ENCODE measurements at regions not wholly inside any gene's neighbourhood (a gene's known extent, or its start where the extent isn't known, plus 50 kb on each side); places are given as distances from the start of the nearest gene placed in this dataset.

- Histone ChIP-seq H3K23ac (ENCODE audit: low read length) (no peak overlapping the region), H3K79me1 (ENCODE audit: low read length) (no peaks in the 10 kb centered on the region), H3K56ac (ENCODE audit: low read length) (no peak overlapping the region), H2BK5ac (ENCODE audit: low read length) (no peak overlapping the region), H3K4me2 (ENCODE audit: low read length) (no peak overlapping the region), H2AK5ac (ENCODE audit: low read length) (no peak overlapping the region), H3K4ac (ENCODE audit: low read depth, low read length) (no peak overlapping the region), H4K5ac (ENCODE audit: low read length) (no peak overlapping the region), H3K27ac (ENCODE audit: low read depth, low read length) (no peak overlapping the region), H3K4me3 (ENCODE audit: low read length) (no peak overlapping the region), H3K79me2 (ENCODE audit: control insufficient read depth, insufficient read depth, low read length) (no peaks in the 10 kb centered on the region), H4K8ac (ENCODE audit: low read depth, low read length) (no peak overlapping the region), H3K36me3 (ENCODE audit: control insufficient read depth, insufficient read depth, low read length) (no peaks in the 10 kb centered on the region), H3K9ac (ENCODE audit: low read length) (no peak overlapping the region), H3K4me1 (ENCODE audit: control insufficient read depth, low read depth, low read length) (no peaks in the 10 kb centered on the region), H3K27me3 (ENCODE audit: insufficient read depth, low read length, poor library complexity) (no peaks in the 10 kb centered on the region), H3K18ac (ENCODE audit: low read length) (no peak overlapping the region), H2BK15ac (replicated peaks; ENCODE audit: low read depth) (no peak overlapping the region), H2BK120ac (ENCODE audit: low read depth, low read length) (no peak overlapping the region)
- WGBS (ENCODE audit: extremely low coverage, insufficient coverage, low lambda C conversion rate), result no CpG with 5 or more reads among the region's 2 CpGs
- no peak for DNase-seq
Observed at GRCh38 chr6:99064834-99065233, 117.1 kb upstream of the FBXL4 start.

- H4K8ac ChIP-seq (ENCODE audit: low read depth, low read length), result no peak overlapping the region
- no peak overlapping the region for H2BK120ac ChIP-seq (ENCODE audit: low read depth, low read length)
- H3K23ac ChIP-seq (ENCODE audit: low read length), result no peak overlapping the region
- H3K79me1 ChIP-seq (ENCODE audit: low read length), result no peaks in the 10 kb centered on the region
- H3K79me2 ChIP-seq (ENCODE audit: control insufficient read depth, insufficient read depth, low read length), result no peaks in the 10 kb centered on the region
- no peaks in the 10 kb centered on the region for H3K36me3 ChIP-seq (ENCODE audit: control insufficient read depth, insufficient read depth, low read length)
- no peak overlapping the region for H3K18ac ChIP-seq (ENCODE audit: low read length)
- no peaks in the 10 kb centered on the region for H3K4me1 ChIP-seq (ENCODE audit: control insufficient read depth, low read depth, low read length)
- H3K4me3 ChIP-seq (ENCODE audit: low read length), result no peak overlapping the region
- H3K9ac ChIP-seq (ENCODE audit: low read length), result no peak overlapping the region
- H2BK15ac ChIP-seq (replicated peaks; ENCODE audit: low read depth), result no peak overlapping the region
- no peak for DNase-seq
- H3K4ac ChIP-seq (ENCODE audit: low read depth, low read length), result no peak overlapping the region
- H2BK5ac ChIP-seq (ENCODE audit: low read length), result no peak overlapping the region
- H3K4me2 ChIP-seq (ENCODE audit: low read length), result no peak overlapping the region
- H3K27ac ChIP-seq (ENCODE audit: low read depth, low read length), result no peak overlapping the region
- H3K27me3 ChIP-seq (ENCODE audit: insufficient read depth, low read length, poor library complexity), result no peaks in the 10 kb centered on the region
- no peak overlapping the region for H4K5ac ChIP-seq (ENCODE audit: low read length)
- H2AK5ac ChIP-seq (ENCODE audit: low read length), result no peak overlapping the region
- WGBS (ENCODE audit: extremely low coverage, insufficient coverage, low lambda C conversion rate), result no CpG with 5 or more reads among the region's 6 CpGs
- no peak overlapping the region for H3K56ac ChIP-seq (ENCODE audit: low read length)
Observed at GRCh38 chr6:99036672-99037071, 88.9 kb upstream of the FBXL4 start.

DNA sequence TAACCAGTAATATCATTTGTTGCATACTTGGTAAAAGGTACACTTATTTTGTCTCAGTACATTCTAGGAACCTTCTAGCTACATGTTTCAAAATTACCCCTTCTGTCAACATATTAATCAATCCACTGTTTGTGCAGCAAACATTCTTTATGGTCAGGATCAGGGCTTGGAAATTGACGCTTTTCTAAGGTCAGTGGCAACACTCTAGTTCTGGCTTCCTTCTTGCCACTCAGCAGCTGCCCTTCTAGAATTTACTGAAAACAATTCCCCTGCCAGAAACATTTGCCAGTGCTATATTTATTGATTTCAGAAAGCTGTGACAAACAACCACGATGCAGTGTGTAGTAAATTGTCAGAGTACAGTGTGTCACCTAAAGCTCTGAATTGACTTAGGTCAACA lies 84.7 kb upstream of the FBXL4 start:
- Histone ChIP-seq H2AK5ac (ENCODE audit: low read length) (no peak overlapping the region), H3K79me2 (ENCODE audit: control insufficient read depth, insufficient read depth, low read length) (no peaks in the 10 kb centered on the region), H3K23ac (ENCODE audit: low read length) (no peak overlapping the region), H2BK120ac (ENCODE audit: low read depth, low read length) (no peak overlapping the region), H3K9ac (ENCODE audit: low read length) (no peak overlapping the region), H3K18ac (ENCODE audit: low read length) (no peak overlapping the region), H2BK5ac (ENCODE audit: low read length) (no peak overlapping the region), H4K8ac (ENCODE audit: low read depth, low read length) (no peak overlapping the region), H3K56ac (ENCODE audit: low read length) (no peak overlapping the region), H3K4me2 (ENCODE audit: low read length) (no peak overlapping the region), H3K27me3 (ENCODE audit: insufficient read depth, low read length, poor library complexity) (no peaks in the 10 kb centered on the region), H3K36me3 (ENCODE audit: control insufficient read depth, insufficient read depth, low read length) (no peaks in the 10 kb centered on the region), H3K4ac (ENCODE audit: low read depth, low read length) (no peak overlapping the region), H4K5ac (ENCODE audit: low read length) (no peak overlapping the region), H3K27ac (ENCODE audit: low read depth, low read length) (no peak overlapping the region), H2BK15ac (replicated peaks; ENCODE audit: low read depth) (no peak overlapping the region), H3K4me1 (ENCODE audit: control insufficient read depth, low read depth, low read length) (no peaks in the 10 kb centered on the region), H3K79me1 (ENCODE audit: low read length) (no peaks in the 10 kb centered on the region), H3K4me3 (ENCODE audit: low read length) (no peak overlapping the region)
- WGBS (ENCODE audit: extremely low coverage, insufficient coverage, low lambda C conversion rate), result no CpG with 5 or more reads among the region's 2 CpGs
- DNase-seq, result no peak

DNA sequence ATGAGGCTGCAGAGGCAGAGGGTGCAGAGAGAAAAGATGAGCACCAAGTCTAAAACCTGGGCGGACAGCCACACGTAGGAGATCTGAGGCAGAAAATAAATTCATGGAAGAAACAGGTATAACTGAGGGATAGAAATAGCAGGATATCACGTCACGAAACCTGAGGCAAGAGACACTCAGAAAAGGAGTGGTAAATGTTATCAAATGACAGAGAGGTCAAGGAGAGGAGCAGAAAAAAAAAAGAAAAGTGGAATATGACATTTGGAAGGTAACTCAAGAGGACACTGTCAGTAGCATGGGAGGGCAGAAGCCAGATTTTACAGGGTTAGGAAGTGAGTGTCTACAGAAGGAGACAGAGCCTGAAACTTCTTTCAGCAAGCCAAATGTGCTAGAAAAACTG lies 84.2 kb upstream of the FBXL4 start:
- H3K36me3 ChIP-seq (ENCODE audit: control insufficient read depth, insufficient read depth, low read length), result no peaks in the 10 kb centered on the region
- no peak for DNase-seq
- H2BK5ac ChIP-seq (ENCODE audit: low read length), result no peak overlapping the region
- H3K9ac ChIP-seq (ENCODE audit: low read length), result no peak overlapping the region
- WGBS (ENCODE audit: extremely low coverage, insufficient coverage, low lambda C conversion rate), result no CpG with 5 or more reads among the region's 4 CpGs
- no peaks in the 10 kb centered on the region for H3K79me2 ChIP-seq (ENCODE audit: control insufficient read depth, insufficient read depth, low read length)
- no peak overlapping the region for H4K5ac ChIP-seq (ENCODE audit: low read length)
- H3K4me1 ChIP-seq (ENCODE audit: control insufficient read depth, low read depth, low read length), result no peaks in the 10 kb centered on the region
- no peak overlapping the region for H3K27ac ChIP-seq (ENCODE audit: low read depth, low read length)
- H3K4me3 ChIP-seq (ENCODE audit: low read length), result no peak overlapping the region
- no peak overlapping the region for H3K23ac ChIP-seq (ENCODE audit: low read length)
- no peaks in the 10 kb centered on the region for H3K27me3 ChIP-seq (ENCODE audit: insufficient read depth, low read length, poor library complexity)
- H3K18ac ChIP-seq (ENCODE audit: low read length), result no peak overlapping the region
- H3K79me1 ChIP-seq (ENCODE audit: low read length), result no peaks in the 10 kb centered on the region
- no peak overlapping the region for H3K56ac ChIP-seq (ENCODE audit: low read length)
- no peak overlapping the region for H3K4ac ChIP-seq (ENCODE audit: low read depth, low read length)
- no peak overlapping the region for H4K8ac ChIP-seq (ENCODE audit: low read depth, low read length)
- H2AK5ac ChIP-seq (ENCODE audit: low read length), result no peak overlapping the region
- no peak overlapping the region for H2BK120ac ChIP-seq (ENCODE audit: low read depth, low read length)
- H2BK15ac ChIP-seq (replicated peaks; ENCODE audit: low read depth), result no peak overlapping the region
- no peak overlapping the region for H3K4me2 ChIP-seq (ENCODE audit: low read length)

DNA sequence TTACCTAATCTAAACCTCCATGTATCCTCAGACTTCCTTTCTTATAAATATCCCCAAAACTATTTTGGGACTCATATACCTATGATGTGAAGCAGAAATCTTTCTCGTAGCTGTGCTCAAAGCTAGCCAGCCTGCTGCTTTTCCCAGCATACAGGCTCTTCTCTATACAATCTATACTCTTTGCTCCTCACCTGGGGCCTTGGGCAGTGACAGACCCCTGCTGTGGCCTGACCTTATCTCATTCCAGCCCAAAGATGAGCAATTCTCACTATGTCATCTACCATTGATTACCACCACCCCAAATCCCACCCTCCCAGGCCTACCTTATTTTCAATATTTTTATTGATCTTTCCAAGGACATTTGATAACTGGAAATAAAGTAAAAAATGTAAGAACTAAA lies 83.2 kb upstream of the FBXL4 start:
- no peak overlapping the region for H4K8ac ChIP-seq (ENCODE audit: low read depth, low read length)
- no peaks in the 10 kb centered on the region for H3K36me3 ChIP-seq (ENCODE audit: control insufficient read depth, insufficient read depth, low read length)
- no peaks in the 10 kb centered on the region for H3K4me1 ChIP-seq (ENCODE audit: control insufficient read depth, low read depth, low read length)
- no peak overlapping the region for H3K23ac ChIP-seq (ENCODE audit: low read length)
- no peaks in the 10 kb centered on the region for H3K79me2 ChIP-seq (ENCODE audit: control insufficient read depth, insufficient read depth, low read length)
- no peak overlapping the region for H3K4me3 ChIP-seq (ENCODE audit: low read length)
- no CpG with 5 or more reads among the region's 1 CpG for WGBS (ENCODE audit: extremely low coverage, insufficient coverage, low lambda C conversion rate)
- H2BK5ac ChIP-seq (ENCODE audit: low read length), result no peak overlapping the region
- H2BK15ac ChIP-seq (replicated peaks; ENCODE audit: low read depth), result no peak overlapping the region
- no peaks in the 10 kb centered on the region for H3K79me1 ChIP-seq (ENCODE audit: low read length)
- peak; percentile 79 for DNase-seq
- H2BK120ac ChIP-seq (ENCODE audit: low read depth, low read length), result no peak overlapping the region
- no peak overlapping the region for H3K27ac ChIP-seq (ENCODE audit: low read depth, low read length)
- no peak overlapping the region for H3K9ac ChIP-seq (ENCODE audit: low read length)
- no peak overlapping the region for H3K18ac ChIP-seq (ENCODE audit: low read length)
- no peak overlapping the region for H3K4ac ChIP-seq (ENCODE audit: low read depth, low read length)
- no peak overlapping the region for H3K56ac ChIP-seq (ENCODE audit: low read length)
- no peaks in the 10 kb centered on the region for H3K27me3 ChIP-seq (ENCODE audit: insufficient read depth, low read length, poor library complexity)
- H4K5ac ChIP-seq (ENCODE audit: low read length), result no peak overlapping the region
- H3K4me2 ChIP-seq (ENCODE audit: low read length), result no peak overlapping the region
- no peak overlapping the region for H2AK5ac ChIP-seq (ENCODE audit: low read length)

DNA sequence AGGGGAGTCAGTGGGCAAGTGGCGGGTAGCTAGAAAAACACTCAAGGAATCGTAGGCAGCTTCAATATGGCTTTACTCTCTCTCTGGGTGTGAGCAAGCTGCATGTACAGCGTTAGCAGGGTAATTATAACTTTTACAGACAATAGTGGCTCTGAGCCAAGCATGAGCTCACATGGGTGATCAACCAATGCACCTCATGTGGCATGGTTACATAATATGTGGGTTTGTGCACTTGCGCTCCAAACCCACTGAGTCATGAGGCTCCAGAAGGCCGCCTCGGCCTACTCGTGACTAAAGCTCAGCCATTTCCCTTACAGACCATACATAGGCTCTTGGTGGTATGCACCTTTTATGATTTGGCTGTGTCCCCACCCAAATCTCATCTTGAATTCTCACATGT lies 78.4 kb upstream of the FBXL4 start:
- H4K5ac ChIP-seq (ENCODE audit: low read length), result no peak overlapping the region
- no CpG with 5 or more reads among the region's 7 CpGs for WGBS (ENCODE audit: extremely low coverage, insufficient coverage, low lambda C conversion rate)

More for the DNA sequence above, 78.4 kb upstream of the FBXL4 start:
- no peak overlapping the region for H3K56ac ChIP-seq (ENCODE audit: low read length)
- no peak overlapping the region for H3K18ac ChIP-seq (ENCODE audit: low read length)
- no peaks in the 10 kb centered on the region for H3K4me1 ChIP-seq (ENCODE audit: control insufficient read depth, low read depth, low read length)
- H3K27me3 ChIP-seq (ENCODE audit: insufficient read depth, low read length, poor library complexity), result no peaks in the 10 kb centered on the region
- peak; percentile 59 for DNase-seq
- no peaks in the 10 kb centered on the region for H3K79me1 ChIP-seq (ENCODE audit: low read length)
- no peak overlapping the region for H4K8ac ChIP-seq (ENCODE audit: low read depth, low read length)
- no peak overlapping the region for H3K27ac ChIP-seq (ENCODE audit: low read depth, low read length)
- H3K4me3 ChIP-seq (ENCODE audit: low read length), result no peak overlapping the region
- H3K79me2 ChIP-seq (ENCODE audit: control insufficient read depth, insufficient read depth, low read length), result no peaks in the 10 kb centered on the region
- H3K36me3 ChIP-seq (ENCODE audit: control insufficient read depth, insufficient read depth, low read length), result no peaks in the 10 kb centered on the region
- H3K23ac ChIP-seq (ENCODE audit: low read length), result no peak overlapping the region
- H2AK5ac ChIP-seq (ENCODE audit: low read length), result no peak overlapping the region
- H3K9ac ChIP-seq (ENCODE audit: low read length), result no peak overlapping the region
- no peak overlapping the region for H2BK5ac ChIP-seq (ENCODE audit: low read length)
- H2BK120ac ChIP-seq (ENCODE audit: low read depth, low read length), result no peak overlapping the region
- H3K4ac ChIP-seq (ENCODE audit: low read depth, low read length), result no peak overlapping the region
- no peak overlapping the region for H2BK15ac ChIP-seq (replicated peaks; ENCODE audit: low read depth)
- H3K4me2 ChIP-seq (ENCODE audit: low read length), result no peak overlapping the region
